Heart left ventricle (tissue), 13 donors: ENCODE measurements at regions not wholly inside any gene's neighbourhood (a gene's known extent, or its start where the extent isn't known, plus 50 kb on each side); places are given as distances from the start of the nearest gene placed in this dataset.

Experiments
- POLR2A ChIP-seq, 2 donors: fragments of 450-650 bp; IDR thresholded peaks; one replicate each; pipeline ENCODE4 v1.6.1; 2017; ENCODE audit warnings: antibody characterized with exemption in 2 of 2, mild to moderate bottlenecking in 2 of 2, moderate library complexity in 2 of 2
- TF ChIP-seq, protein P1 (sequence below), 12 donors: fragments of 200-600 bp; sonication (generic) in 4 of 12; IDR thresholded peaks; one replicate each; pipeline versions ENCODE4 v1.5.0 to v1.8.0; 2018 to 2022; ENCODE audit warnings: antibody characterized with exemption in 12 of 12, mild to moderate bottlenecking in 5 of 12
- donor health status: ischemic (EF 13 %, LVEDD 7.1; RV severe dilation, severe dysfunction).
- donor health status: DM: no; HTN: yes; CAD: no.
- donor health status: DM: no; HTN: no; CAD: no.
- donor health status: ischemic (EF 25% LVEDD 6.9; RV normal size, moderate dysfunction).
- donor health status: ischemic (EF 25% LVEDD 5.7; RV mildly dilated, moderate dysfunction).
- donor health status: ischemic (EF 35%, LVEDD 5.7; RV mildly dilated, moderate dysfunction).
- donor health status: nonischemic (EF 11% LVEDD 7.7; RV severe dilation, severe dysfunction).
- donor health status: DM: yes; HTN: yes; CAD: no.
- donor health status: PGD.
- donor health status: ischemic (EF 29% LVEDD 5.4; RV normal size, mild dysfunction).
- donor health status: nonischemic (EF 23%, LVEDD 6.1; RV moderate dilation, normal function).

DNA sequence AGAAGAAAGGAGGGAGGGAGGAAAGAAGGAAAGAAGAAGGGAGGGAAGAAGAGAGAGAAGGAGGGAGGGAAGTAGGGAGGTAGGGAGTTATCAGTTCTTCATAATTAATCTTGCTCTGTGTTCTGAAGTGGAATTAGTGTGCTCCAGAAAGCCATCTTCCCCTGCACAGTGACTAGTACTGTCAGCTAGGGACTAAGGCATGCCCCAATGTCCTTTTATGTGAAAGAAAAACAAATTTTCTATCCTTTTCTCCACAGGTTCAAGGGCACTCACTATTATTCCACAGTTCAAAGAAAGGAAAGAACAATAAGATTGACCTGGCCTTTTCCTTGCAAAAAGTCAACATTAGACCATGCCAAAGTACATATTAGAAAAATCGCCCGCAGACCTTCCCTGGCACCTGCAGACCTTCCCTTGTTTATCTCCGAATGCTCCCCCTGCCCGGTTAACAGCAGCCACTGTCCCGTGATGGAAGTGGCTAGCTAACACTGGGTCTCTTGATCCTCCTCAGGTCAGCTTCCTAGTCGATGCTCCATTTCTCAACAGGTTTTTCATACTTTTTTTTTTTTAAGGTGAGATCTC, 107.2 kb upstream of the EDEM3 start:
- TF ChIP-seq, protein P1, sequence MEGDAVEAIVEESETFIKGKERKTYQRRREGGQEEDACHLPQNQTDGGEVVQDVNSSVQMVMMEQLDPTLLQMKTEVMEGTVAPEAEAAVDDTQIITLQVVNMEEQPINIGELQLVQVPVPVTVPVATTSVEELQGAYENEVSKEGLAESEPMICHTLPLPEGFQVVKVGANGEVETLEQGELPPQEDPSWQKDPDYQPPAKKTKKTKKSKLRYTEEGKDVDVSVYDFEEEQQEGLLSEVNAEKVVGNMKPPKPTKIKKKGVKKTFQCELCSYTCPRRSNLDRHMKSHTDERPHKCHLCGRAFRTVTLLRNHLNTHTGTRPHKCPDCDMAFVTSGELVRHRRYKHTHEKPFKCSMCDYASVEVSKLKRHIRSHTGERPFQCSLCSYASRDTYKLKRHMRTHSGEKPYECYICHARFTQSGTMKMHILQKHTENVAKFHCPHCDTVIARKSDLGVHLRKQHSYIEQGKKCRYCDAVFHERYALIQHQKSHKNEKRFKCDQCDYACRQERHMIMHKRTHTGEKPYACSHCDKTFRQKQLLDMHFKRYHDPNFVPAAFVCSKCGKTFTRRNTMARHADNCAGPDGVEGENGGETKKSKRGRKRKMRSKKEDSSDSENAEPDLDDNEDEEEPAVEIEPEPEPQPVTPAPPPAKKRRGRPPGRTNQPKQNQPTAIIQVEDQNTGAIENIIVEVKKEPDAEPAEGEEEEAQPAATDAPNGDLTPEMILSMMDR (IDR thresholded peaks at IDR 0.05), result no peak
- no peak for TF ChIP-seq POLR2A (IDR thresholded peaks at IDR 0.05)
